K562 (cell line): ENCODE measurements at regions not wholly inside any gene's neighbourhood (a gene's known extent, or its start where the extent isn't known, plus 50 kb on each side); places are given as distances from the start of the nearest gene placed in this dataset.
A peak's percentile ranks its signal among the peaks of the same experiment; 100 is the strongest.

Source experiments
- ATAC-seq: fragments of 200-7000 bp; cut with Tn5 transposase; 3 replicates; pipeline ENCODE4 v1.9.1; 2020; ENCODE audit warnings: moderate library complexity
- BruUV-seq: library from RNA; stranded (reverse); fragments of 400-500 nt; replicated peaks from 2 replicates; lab custom pipeline; 2021; lab: Mats Ljungman, UMichigan
- CTCF ChIA-PET: fragments of 300-600 bp; formaldehyde crosslinking; extraction: SDS; loops from one replicate; lab custom pipeline; 2021; ENCODE audit warnings: low intra/inter-chr PET ratio; lab: Yijun Ruan, JAX
- POLR2A ChIA-PET: fragments of 300-600, 350-650 bp; sonication (Branson Sonifier 250); formaldehyde crosslinking; extraction: SDS; loops from one replicate; lab custom pipeline; 2021; ENCODE audit warnings: antibody characterized with exemption, inconsistent platforms; lab: Yijun Ruan, JAX
- DNase-seq, 4 experiments: peaks; one replicate each; pipeline versions ENCODE4 v3.0.0 to v3.0.0-alpha.2; 2011 to 2018; ENCODE audit warnings: low spot score in 3 of 4, mixed read lengths in 3 of 4; ENCODE audit errors: extremely low read depth in 1 of 4
- FAIRE-seq: peaks from 2 replicates; lab custom pipeline; 2011; peaks lifted over from hg19 to GRCh38; lab: Jason Lieb, UNC
- H2AFZ ChIP-seq: 2 replicates; pipeline ENCODE4 v1.6.0; 2011; ENCODE audit warnings: low read depth, low read length, control low read depth, inconsistent platforms
- H3K27ac ChIP-seq: fragments of 200-600 bp; 3 replicates; pipeline ENCODE4 v1.8.0; 2011; ENCODE audit warnings: low read depth, mild to moderate bottlenecking, control low read depth, inconsistent platforms, low read length, moderate library complexity, mixed read lengths; ENCODE audit errors: extremely low read depth
- H3K27me3 ChIP-seq, 2 experiments: fragments of 300-600 bp in 1 of 2; 2 replicates in 1 of 2; 3 replicates in 1 of 2; pipeline versions ENCODE4 v1.6.0 to v1.8.0; 2011; ENCODE audit warnings: inconsistent platforms in 2 of 2, low read length in 2 of 2, mild to moderate bottlenecking in 1 of 2, mixed read lengths in 1 of 2, moderate library complexity in 1 of 2; ENCODE audit not compliant: control insufficient read depth in 2 of 2, insufficient read depth in 2 of 2
- H3K36me3 ChIP-seq: fragments of 300-600 bp; 3 replicates; pipeline ENCODE4 v1.8.0; 2011; ENCODE audit warnings: mild to moderate bottlenecking, low read length, inconsistent platforms; ENCODE audit not compliant: control insufficient read depth, insufficient read depth
- H3K4me1 ChIP-seq, 2 experiments: fragments of 200-600 bp in 1 of 2; replicated peaks in 1 of 2; 2 replicates in 1 of 2; 3 replicates in 1 of 2; pipeline versions ENCODE4 v1.5.1 to v1.8.0; 2011; ENCODE audit warnings: inconsistent platforms in 2 of 2, low read length in 2 of 2, mild to moderate bottlenecking in 1 of 2, mixed read lengths in 1 of 2, moderate library complexity in 1 of 2; ENCODE audit not compliant: control insufficient read depth in 2 of 2, insufficient read depth in 2 of 2
- H3K4me2 ChIP-seq: 2 replicates; pipeline ENCODE4 v1.6.1; 2011; ENCODE audit warnings: low read length, control low read depth, inconsistent platforms, mixed read lengths; ENCODE audit not compliant: insufficient read depth
- H3K4me3 ChIP-seq: fragments of 200-600 bp; sonication (generic), shearing (Covaris generic); 2 replicates; pipeline ENCODE4 v1.5.1; 2016; ENCODE audit warnings: control low read depth, inconsistent platforms
- H3K79me2 ChIP-seq: fragments of 200-600 bp; 3 replicates; pipeline ENCODE4 v1.8.0; 2011; ENCODE audit warnings: low read length, inconsistent platforms; ENCODE audit not compliant: control insufficient read depth, insufficient read depth
- H3K9ac ChIP-seq, 2 experiments: 2 replicates each; pipeline versions ENCODE4 v1.6.0 to v1.6.1; 2011; ENCODE audit warnings: low read depth in 2 of 2, low read length in 2 of 2, control low read depth in 1 of 2, inconsistent platforms in 1 of 2, mild to moderate bottlenecking in 1 of 2, mixed read lengths in 1 of 2; ENCODE audit not compliant: insufficient read depth in 1 of 2
- H3K9me1 ChIP-seq: one replicate; pipeline ENCODE4 v1.6.0; 2011; ENCODE audit warnings: inconsistent platforms, mild to moderate bottlenecking, low read length, moderate library complexity; ENCODE audit not compliant: control insufficient read depth, insufficient read depth
- H3K9me3 ChIP-seq: replicated peaks from 2 replicates; pipeline ENCODE4 v1.5.1; 2011; ENCODE audit warnings: low read depth, low read length, inconsistent platforms; ENCODE audit not compliant: control insufficient read depth, insufficient read depth
- H4K20me1 ChIP-seq: replicated peaks from 2 replicates; pipeline ENCODE4 v1.6.1; 2011; ENCODE audit warnings: low read length, inconsistent platforms, mixed read lengths; ENCODE audit not compliant: control insufficient read depth, insufficient read depth
- MTA3 ChIP-seq: fragments of 450-650 bp; formaldehyde crosslinking; IDR thresholded peaks from 2 replicates; pipeline ENCODE4 v1.6.1; 2017; ENCODE audit warnings: mild to moderate bottlenecking, borderline replicate concordance
- ZNF316 ChIP-seq: fragments of 450-650 bp; IDR thresholded peaks from 2 replicates; pipeline ENCODE4 v1.6.1; 2016
- in situ Hi-C: fragments of 300-500 bp; cut with MboI; formaldehyde crosslinking; loops from 4 replicates; pipeline ENCODE4 v1.15.0; 2018; ENCODE audit warnings: inconsistent platforms, mixed read lengths
- intact Hi-C: fragments of 100-400 bp; cut with micrococcal nuclease; formaldehyde crosslinking; loops from 2 replicates; pipeline ENCODE4 v1.14.2; 2022
- TF ChIP-seq, protein P1 (sequence below): fragments of 250-450 bp; sonication (Bioruptor Pico); IDR thresholded peaks from 2 replicates; pipeline ENCODE4 v1.8.0; 2021; ENCODE audit warnings: mild to moderate bottlenecking, moderate library complexity
- TF ChIP-seq, protein P2 (sequence below): sonication (generic); formaldehyde crosslinking; IDR thresholded peaks from 2 replicates; pipeline ENCODE4 v1.4.0; 2020; ENCODE audit warnings: mild to moderate bottlenecking, missing genetic modification reagents
- TF ChIP-seq, protein P3 (sequence below): sonication (generic); formaldehyde crosslinking; IDR thresholded peaks from 2 replicates; pipeline ENCODE4 v1.8.1; 2022; ENCODE audit warnings: missing genetic modification reagents
- TF ChIP-seq, protein P4 (sequence below): sonication (generic); formaldehyde crosslinking; IDR thresholded peaks from 2 replicates; pipeline ENCODE4 v1.8.0; 2022; ENCODE audit warnings: mild to moderate bottlenecking, missing genetic modification reagents

DNA sequence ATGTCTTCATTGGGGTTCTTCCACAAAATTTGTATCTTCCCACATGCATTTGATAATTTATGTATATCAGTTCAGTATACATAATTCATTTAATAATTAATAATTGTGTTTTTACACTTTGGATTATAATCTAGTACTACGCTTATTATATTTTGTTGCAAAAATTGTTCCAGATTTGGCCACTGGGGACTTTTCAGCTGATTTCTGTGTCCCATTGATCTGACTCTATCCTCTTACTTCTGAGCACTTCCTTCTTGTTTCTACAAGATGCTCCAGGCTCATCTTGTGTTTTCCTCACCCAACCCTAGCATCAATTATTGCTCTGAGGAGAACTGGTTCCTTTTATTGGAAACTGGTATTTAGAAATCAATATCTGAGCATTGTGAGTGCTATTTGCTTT is 215.3 kb upstream of the CDH19 start (continued):
- TF ChIP-seq, protein P1, sequence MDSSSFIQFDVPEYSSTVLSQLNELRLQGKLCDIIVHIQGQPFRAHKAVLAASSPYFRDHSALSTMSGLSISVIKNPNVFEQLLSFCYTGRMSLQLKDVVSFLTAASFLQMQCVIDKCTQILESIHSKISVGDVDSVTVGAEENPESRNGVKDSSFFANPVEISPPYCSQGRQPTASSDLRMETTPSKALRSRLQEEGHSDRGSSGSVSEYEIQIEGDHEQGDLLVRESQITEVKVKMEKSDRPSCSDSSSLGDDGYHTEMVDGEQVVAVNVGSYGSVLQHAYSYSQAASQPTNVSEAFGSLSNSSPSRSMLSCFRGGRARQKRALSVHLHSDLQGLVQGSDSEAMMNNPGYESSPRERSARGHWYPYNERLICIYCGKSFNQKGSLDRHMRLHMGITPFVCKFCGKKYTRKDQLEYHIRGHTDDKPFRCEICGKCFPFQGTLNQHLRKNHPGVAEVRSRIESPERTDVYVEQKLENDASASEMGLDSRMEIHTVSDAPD (CRISPR knock-in tag), result no peak
- no peak for TF ChIP-seq MTA3
- TF ChIP-seq, protein P2, sequence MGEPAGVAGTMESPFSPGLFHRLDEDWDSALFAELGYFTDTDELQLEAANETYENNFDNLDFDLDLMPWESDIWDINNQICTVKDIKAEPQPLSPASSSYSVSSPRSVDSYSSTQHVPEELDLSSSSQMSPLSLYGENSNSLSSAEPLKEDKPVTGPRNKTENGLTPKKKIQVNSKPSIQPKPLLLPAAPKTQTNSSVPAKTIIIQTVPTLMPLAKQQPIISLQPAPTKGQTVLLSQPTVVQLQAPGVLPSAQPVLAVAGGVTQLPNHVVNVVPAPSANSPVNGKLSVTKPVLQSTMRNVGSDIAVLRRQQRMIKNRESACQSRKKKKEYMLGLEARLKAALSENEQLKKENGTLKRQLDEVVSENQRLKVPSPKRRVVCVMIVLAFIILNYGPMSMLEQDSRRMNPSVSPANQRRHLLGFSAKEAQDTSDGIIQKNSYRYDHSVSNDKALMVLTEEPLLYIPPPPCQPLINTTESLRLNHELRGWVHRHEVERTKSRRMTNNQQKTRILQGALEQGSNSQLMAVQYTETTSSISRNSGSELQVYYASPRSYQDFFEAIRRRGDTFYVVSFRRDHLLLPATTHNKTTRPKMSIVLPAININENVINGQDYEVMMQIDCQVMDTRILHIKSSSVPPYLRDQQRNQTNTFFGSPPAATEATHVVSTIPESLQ, result no peak
- TF ChIP-seq, protein P3, sequence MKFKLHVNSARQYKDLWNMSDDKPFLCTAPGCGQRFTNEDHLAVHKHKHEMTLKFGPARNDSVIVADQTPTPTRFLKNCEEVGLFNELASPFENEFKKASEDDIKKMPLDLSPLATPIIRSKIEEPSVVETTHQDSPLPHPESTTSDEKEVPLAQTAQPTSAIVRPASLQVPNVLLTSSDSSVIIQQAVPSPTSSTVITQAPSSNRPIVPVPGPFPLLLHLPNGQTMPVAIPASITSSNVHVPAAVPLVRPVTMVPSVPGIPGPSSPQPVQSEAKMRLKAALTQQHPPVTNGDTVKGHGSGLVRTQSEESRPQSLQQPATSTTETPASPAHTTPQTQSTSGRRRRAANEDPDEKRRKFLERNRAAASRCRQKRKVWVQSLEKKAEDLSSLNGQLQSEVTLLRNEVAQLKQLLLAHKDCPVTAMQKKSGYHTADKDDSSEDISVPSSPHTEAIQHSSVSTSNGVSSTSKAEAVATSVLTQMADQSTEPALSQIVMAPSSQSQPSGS, result no peak

DNA sequence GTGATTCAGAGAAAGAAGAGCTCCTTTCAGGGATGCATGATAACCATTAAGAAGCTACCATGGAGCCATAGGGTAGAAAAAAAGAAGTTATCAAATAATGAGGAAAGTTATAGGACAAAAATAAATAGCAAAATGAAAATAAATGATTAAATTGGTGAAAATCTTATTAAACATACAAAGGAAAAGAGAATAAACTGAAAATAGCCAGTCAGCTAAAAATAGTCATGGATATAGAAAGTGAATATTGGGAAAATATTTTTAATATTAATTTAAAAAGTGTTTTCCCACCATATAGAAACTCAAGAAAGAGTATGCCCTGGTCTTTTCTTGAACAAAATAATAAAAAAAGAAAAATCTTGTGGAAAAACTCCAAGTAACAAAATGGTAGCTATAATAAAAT is 209.2 kb upstream of the CDH19 start:
- Histone ChIP-seq H3K4me1 (no peaks in the 10 kb centered on the region), H3K36me3 (no peaks in the 10 kb centered on the region), H3K27me3 (no peaks in the 10 kb centered on the region), H3K9me1 (no peaks in the 10 kb centered on the region), H3K27ac (no peak overlapping the region), H3K4me2 (no peak overlapping the region), H3K4me3 (no peak overlapping the region), H4K20me1 (no peaks in the 10 kb centered on the region), H3K9me3 (no peaks in the 10 kb centered on the region), H3K9ac (no peak overlapping the region), H3K79me2 (no peaks in the 10 kb centered on the region), H2AFZ (no peak overlapping the region)
- no TSS peak for BruUV-seq
- ATAC-seq, result no peak
- ChIA-PET CTCF (no interaction called here), POLR2A (no interaction called here)
- no peak for FAIRE-seq
- intact Hi-C loops, result no loop called here
- in situ Hi-C loops, result no loop called here
- no peak for DNase-seq
- TF ChIP-seq, protein P4, sequence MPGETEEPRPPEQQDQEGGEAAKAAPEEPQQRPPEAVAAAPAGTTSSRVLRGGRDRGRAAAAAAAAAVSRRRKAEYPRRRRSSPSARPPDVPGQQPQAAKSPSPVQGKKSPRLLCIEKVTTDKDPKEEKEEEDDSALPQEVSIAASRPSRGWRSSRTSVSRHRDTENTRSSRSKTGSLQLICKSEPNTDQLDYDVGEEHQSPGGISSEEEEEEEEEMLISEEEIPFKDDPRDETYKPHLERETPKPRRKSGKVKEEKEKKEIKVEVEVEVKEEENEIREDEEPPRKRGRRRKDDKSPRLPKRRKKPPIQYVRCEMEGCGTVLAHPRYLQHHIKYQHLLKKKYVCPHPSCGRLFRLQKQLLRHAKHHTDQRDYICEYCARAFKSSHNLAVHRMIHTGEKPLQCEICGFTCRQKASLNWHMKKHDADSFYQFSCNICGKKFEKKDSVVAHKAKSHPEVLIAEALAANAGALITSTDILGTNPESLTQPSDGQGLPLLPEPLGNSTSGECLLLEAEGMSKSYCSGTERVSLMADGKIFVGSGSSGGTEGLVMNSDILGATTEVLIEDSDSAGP (CRISPR knock-in tag), result no peak
- TF ChIP-seq ZNF316, result peak; percentile 51; the same call in 1 of the 2 replicates
